Aorta (tissue), 5 donors: ENCODE measurements at regions not wholly inside any gene's neighbourhood (a gene's known extent, or its start where the extent isn't known, plus 50 kb on each side); places are given as distances from the start of the nearest gene placed in this dataset.
"Not testable (repeated sequence)": the region's sequence is repeated elsewhere in the genome, so short reads cannot be mapped to it uniquely, and the experiment has no call there.

Experiments used
- ATAC-seq: fragments of 200-7000 bp; cut with Tn5 transposase; one replicate; pipeline ENCODE4 v1.9.1; 2022; ENCODE audit warnings: moderate library complexity; ENCODE audit not compliant: low FRiP score
- DNase-seq, 2 donors: peaks; one replicate each; pipeline ENCODE4 v3.0.0-alpha.2; 2020
- H3K27ac ChIP-seq, 2 donors: one replicate each; pipeline ENCODE4 v1.5.1; 2013; ENCODE audit warnings: low read length in 2 of 2, mild to moderate bottlenecking in 2 of 2, moderate library complexity in 2 of 2, control low read depth in 1 of 2, inconsistent platforms in 1 of 2, low read depth in 1 of 2
- H3K27me3 ChIP-seq, 2 donors: one replicate each; pipeline ENCODE4 v1.6.1; 2013; ENCODE audit warnings: control low read depth in 1 of 2, low read length in 1 of 2, mild to moderate bottlenecking in 1 of 2, moderate library complexity in 1 of 2; ENCODE audit not compliant: insufficient read depth in 2 of 2, control insufficient read depth in 1 of 2
- H3K36me3 ChIP-seq, 2 donors: one replicate each; pipeline ENCODE4 v1.6.1; 2013; ENCODE audit warnings: control low read depth in 1 of 2, low read length in 1 of 2, mild to moderate bottlenecking in 1 of 2; ENCODE audit not compliant: insufficient read depth in 2 of 2, control insufficient read depth in 1 of 2
- H3K4me1 ChIP-seq, 2 donors: one replicate each; pipeline ENCODE4 v1.6.1; 2013; ENCODE audit warnings: low read length in 2 of 2, control low read depth in 1 of 2, mild to moderate bottlenecking in 1 of 2, moderate library complexity in 1 of 2; ENCODE audit not compliant: insufficient read depth in 2 of 2, control insufficient read depth in 1 of 2
- H3K4me3 ChIP-seq, 2 donors: one replicate each; pipeline ENCODE4 v1.5.1; 2013; ENCODE audit warnings: low read length in 2 of 2, control low read depth in 1 of 2, mild to moderate bottlenecking in 1 of 2
- H3K9me3 ChIP-seq: one replicate; pipeline ENCODE4 v1.6.1; 2013; ENCODE audit warnings: mild to moderate bottlenecking, low read length; ENCODE audit not compliant: control insufficient read depth
- WGBS, 2 donors: extraction: QIAGEN DNeasy Blood & Tissue Kit; methylation state at CpG; one replicate each; pipeline ENCODE4 v1.1.7; 2013; 5-methylcytosine and 5-hydroxymethylcytosine counted together
- intact Hi-C, 2 donors: fragments of 100-400 bp; cut with DNase I; formaldehyde crosslinking; loops; one replicate each; pipeline versions ENCODE4 v1.14.2 to v1.15.0; 2022
- donor health status: healthy with polysubstance abuse.
- donor health status: Bipolar disorder and iron deficiency.
- donor health status: DM: no; HTN: no; CAD: no.
- donor health status: DM: no; HTN: no; CAD: no.
- donor health status: DM: yes; HTN: yes; CAD: no.

DNA sequence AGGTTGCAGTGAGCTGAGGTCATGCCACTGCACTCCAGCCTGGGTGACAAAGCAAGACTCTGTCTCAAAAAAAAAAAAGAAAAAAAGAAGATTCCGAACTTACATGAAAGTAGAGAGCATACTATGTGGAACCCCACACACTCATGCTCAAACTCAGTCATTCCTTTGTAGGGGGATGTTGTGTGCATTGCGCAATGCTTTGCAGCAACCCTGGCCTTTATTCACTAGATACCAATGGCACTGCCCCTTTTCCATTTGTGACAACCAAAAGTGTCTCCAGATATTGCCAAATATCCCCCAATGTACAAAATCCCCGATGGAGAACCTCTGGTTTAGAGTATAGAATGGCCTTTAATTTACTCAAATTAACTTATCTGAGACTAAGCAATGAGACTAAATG, 158.6 kb downstream of the GJA1 start:
- H3K27me3 ChIP-seq, result no peaks in the 10 kb centered on the region
- H3K4me1 ChIP-seq, result peaks cover 1 to 14% of the 10 kb centered on the region in 2 donors
- H3K27ac ChIP-seq, result no peak overlapping the region
- no peak overlapping the region for H3K4me3 ChIP-seq
- no peaks in the 10 kb centered on the region for H3K36me3 ChIP-seq
- intact Hi-C loops, result no loop called here
- H3K9me3 ChIP-seq, result no peaks in the 10 kb centered on the region
- ATAC-seq, result no peak
- DNase-seq, result no peak
- 98% methylated on average over 3 of the region's 3 CpGs for WGBS, 2 donors

DNA sequence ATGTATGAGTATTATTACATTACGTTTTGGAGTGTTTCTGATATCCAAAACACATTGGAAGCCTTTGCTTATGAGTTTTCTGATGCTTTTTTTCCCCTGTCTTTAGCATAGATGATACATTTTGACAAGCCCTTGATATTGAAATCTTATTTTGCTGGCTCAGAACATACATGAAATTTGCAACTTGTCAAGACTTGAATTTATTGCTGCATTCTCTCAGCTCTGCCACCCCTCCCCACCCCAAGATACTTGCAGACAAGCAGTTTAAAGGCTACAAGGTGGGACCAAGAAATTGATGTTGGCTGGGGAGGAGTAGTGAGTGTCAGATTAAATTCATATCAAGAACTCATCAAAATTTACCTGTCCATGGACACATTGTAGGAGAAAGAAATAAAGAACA, 160.2 kb downstream of the GJA1 start:
- intact Hi-C loops, result no loop called here
- Histone ChIP-seq H3K27ac (no peak overlapping the region), H3K27me3 (no peaks in the 10 kb centered on the region), H3K4me1 (peaks cover 1 to 11% of the 10 kb centered on the region in 2 donors), H3K4me3 (no peak overlapping the region), H3K9me3 (no peaks in the 10 kb centered on the region), H3K36me3 (no peaks in the 10 kb centered on the region)
- 93 to 97% methylated on average over 1 of the region's 1 CpG for WGBS, 2 donors
- ATAC-seq, result no peak
- DNase-seq, result no peak

DNA sequence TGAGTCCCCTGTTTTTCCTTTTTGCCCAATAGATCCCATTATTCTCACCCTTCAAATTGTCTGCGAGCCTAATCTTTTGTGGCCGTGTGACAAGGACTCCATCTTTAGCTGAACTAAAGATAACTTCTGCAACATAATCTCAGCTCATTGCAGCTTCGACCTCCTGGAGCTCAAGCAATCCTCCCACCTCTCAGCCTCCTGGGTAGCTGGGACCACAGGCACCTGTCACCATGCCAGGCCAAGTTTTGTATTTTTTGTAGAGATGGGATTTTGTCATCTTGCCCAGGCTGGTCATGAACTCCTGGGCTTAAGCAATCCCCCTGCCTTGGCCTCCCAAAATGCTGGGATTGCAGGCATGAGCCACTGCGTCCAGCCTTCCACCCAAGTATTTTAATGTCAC, 161.0 kb downstream of the GJA1 start:
- Histone ChIP-seq H3K9me3 (no peaks in the 10 kb centered on the region), H3K27me3 (no peaks in the 10 kb centered on the region), H3K4me3 (no peak overlapping the region), H3K36me3 (no peaks in the 10 kb centered on the region), H3K4me1 (peaks cover under 1 to 4% of the 10 kb centered on the region in 2 donors), H3K27ac (no peak overlapping the region)
- ATAC-seq (no peak), DNase-seq (no peak)
- intact Hi-C loops, result no loop called here
- 93 to 97% methylated on average over 4 of the region's 4 CpGs for WGBS, 2 donors

DNA sequence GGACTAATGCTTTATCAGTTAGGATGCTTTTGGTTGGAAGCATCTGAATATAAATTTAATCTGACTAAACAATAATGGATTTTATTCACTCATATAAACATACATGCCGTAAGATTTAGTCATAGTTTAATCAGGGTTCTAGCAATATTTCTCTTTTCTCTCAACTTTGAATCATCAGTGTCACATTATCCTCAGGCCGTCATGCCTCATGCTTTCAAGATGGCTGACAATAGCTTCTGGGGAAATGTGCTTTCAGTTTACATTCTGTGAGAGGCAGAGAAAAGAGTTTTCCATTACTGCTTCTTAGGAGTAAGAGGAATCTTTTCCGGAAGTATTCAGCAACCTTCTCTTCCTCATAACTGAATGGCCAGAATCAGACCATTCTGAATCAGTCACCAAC, 162.2 kb downstream of the GJA1 start:
- ATAC-seq (no peak), DNase-seq (no peak)
- intact Hi-C loops, result no loop called here
- no peak overlapping the region for H3K4me3 ChIP-seq
- WGBS, 2 donors, result 87 to 88% methylated on average over 3 of the region's 3 CpGs
- H3K9me3 ChIP-seq, result no peaks in the 10 kb centered on the region
- no peaks in the 10 kb centered on the region for H3K27me3 ChIP-seq
- no peaks in the 10 kb centered on the region for H3K36me3 ChIP-seq
- peaks cover 0 to 4% of the 10 kb centered on the region in 2 donors for H3K4me1 ChIP-seq
- no peak overlapping the region for H3K27ac ChIP-seq

DNA sequence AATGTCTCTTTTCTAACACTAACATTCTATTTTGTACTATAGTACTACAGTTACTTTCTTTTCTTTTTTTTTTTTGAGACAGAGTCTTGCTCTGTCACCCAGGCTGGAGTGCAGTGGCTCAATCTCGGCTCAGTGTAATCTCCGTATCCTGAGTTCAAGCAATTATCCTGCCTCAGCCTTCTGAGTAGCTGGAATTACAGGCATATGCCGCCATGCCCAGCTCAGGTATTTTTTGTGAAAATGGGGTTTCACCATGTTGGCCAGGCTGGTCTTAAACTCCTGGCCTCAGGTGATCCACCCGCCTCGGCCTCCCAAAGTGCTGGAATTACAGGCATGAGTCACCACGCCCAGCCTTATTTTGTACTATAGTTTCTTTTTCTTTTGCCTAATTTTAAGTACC, 163.9 kb downstream of the GJA1 start:
- intact Hi-C loops, H3K27me3 ChIP-seq, H3K27ac ChIP-seq, DNase-seq, ATAC-seq, H3K36me3 ChIP-seq, H3K4me3 ChIP-seq, H3K9me3 ChIP-seq, H3K4me1 ChIP-seq: not testable (repeated sequence)
- 94 to 96% methylated on average over 6 of the region's 6 CpGs for WGBS, 2 donors

DNA sequence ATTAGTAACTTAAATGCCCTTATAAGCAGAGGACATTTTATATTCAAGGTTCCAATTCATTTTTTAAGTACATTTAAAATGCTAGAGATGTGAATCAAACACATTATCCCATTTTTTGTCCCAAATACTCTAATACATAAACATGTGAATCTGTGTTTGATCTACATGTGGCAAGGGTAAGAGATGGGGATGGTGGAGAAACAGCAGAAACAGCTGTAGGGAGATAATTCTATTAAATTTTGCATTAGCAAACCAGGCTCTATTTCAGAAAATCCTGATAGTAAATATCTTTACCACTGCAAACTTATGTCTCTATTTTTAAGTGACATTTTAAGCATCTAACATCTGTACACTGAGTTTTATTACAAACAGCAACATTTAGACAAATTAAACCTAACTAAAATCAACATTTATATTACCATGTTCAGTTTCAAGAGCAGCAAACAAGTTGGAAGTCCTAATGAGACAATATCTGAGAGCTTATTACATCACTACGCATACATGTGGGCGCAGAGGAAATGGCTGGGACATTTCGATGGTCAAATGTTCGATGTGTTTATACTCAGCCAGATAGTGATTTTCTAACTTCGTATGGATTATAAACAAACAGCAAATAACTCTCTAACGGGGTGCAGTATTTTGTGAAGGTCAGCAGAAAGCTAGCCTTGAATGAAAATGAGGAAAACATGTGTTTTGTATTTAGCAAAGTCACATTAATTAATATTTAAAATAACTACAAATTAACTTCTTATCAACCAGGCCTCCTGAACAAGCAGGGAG, 165.1 kb downstream of the GJA1 start:
- Histone ChIP-seq H3K27me3 (no peaks in the 10 kb centered on the region), H3K9me3 (no peaks in the 10 kb centered on the region), H3K4me1 (no peaks in the 10 kb centered on the region), H3K36me3 (no peaks in the 10 kb centered on the region), H3K4me3 (no peak overlapping the region), H3K27ac (no peak overlapping the region)
- 91% methylated on average over 6 of the region's 6 CpGs for WGBS, 2 donors
- no peak for ATAC-seq
- DNase-seq, result no peak
- intact Hi-C loops, result no loop called here

DNA sequence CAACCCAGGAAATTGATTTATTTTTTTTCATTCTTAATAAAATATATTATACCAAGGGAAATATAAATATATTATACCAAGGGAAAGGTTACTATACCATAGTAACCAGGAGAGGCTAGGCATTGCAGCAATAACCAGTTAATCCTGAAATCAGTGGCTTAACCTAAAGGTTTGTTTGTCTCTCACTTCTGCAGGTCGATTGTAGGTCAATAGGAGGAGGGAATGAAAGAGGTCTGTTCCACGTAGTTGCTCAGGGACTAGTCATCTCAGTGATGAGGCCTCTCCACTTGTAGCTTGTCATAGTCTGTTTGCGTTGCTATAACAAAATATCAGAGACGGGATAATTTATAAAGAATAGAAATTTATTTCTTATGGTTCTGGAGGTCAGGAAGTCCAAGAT, 168.0 kb downstream of the GJA1 start:
- no peak overlapping the region for H3K4me3 ChIP-seq
- 85 to 86% methylated on average over 4 of the region's 4 CpGs for WGBS, 2 donors
- intact Hi-C loops, result no loop called here
- no peak overlapping the region for H3K27ac ChIP-seq
- ATAC-seq (no peak), DNase-seq (no peak)
- H3K4me1 ChIP-seq, result no peaks in the 10 kb centered on the region
- no peaks in the 10 kb centered on the region for H3K9me3 ChIP-seq
- H3K27me3 ChIP-seq, result no peaks in the 10 kb centered on the region
- H3K36me3 ChIP-seq, result no peaks in the 10 kb centered on the region

DNA sequence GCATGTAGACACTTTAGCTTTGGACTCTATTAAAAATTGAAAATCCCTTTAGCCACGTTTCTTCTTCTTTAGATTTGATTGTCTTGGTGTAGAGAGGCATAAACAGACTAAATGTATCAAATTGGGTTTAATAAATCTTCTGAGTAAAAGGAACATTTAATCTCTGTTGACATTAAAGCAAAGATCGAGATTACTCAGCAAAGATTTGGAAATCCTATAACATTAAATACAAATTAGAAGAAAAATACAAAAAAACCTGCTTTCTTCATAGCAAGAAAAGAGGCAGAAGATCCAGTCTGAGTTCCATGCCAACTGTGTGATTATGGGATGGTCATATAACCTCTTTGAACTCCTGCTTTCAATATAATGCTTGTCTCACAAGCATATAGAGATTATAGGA, 172.3 kb downstream of the GJA1 start:
- Histone ChIP-seq H3K27ac (no peak overlapping the region), H3K27me3 (no peaks in the 10 kb centered on the region), H3K4me3 (no peak overlapping the region), H3K4me1 (no peaks in the 10 kb centered on the region), H3K36me3 (no peaks in the 10 kb centered on the region), H3K9me3 (no peaks in the 10 kb centered on the region)
- 89 to 92% methylated on average over 2 of the region's 2 CpGs for WGBS, 2 donors
- intact Hi-C loops, result no loop called here
- DNase-seq (no peak), ATAC-seq (no peak)

DNA sequence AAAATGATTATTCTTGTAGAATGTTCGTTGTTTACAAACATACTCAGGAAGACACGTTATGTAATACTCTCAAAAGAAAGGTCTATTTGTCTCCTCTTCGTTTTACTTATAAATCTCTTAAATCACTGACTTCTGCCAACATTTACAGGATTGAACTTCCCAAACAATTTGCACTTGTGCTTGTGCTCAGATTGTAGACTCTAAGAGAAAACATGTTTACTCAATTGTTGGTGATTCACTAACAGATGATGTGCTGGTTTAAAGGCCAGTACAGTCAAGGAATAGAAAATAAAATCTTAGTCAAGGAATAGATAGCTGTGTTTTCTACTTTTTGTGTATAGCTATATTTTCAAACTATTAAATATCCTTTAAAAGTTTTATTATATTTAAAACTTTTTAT, 172.8 kb downstream of the GJA1 start:
- Histone ChIP-seq H3K36me3 (no peaks in the 10 kb centered on the region), H3K4me1 (no peaks in the 10 kb centered on the region), H3K27ac (no peak overlapping the region), H3K4me3 (no peak overlapping the region), H3K9me3 (no peaks in the 10 kb centered on the region), H3K27me3 (no peaks in the 10 kb centered on the region)
- 93 to 96% methylated on average over 3 of the region's 3 CpGs for WGBS, 2 donors
- intact Hi-C loops, result no loop called here
- ATAC-seq, result no peak
- DNase-seq, result no peak
